Nucleus accumbens (tissue), 56 donors: ENCODE measurements at regions not wholly inside any gene's neighbourhood (a gene's known extent, or its start where the extent isn't known, plus 50 kb on each side); places are given as distances from the start of the nearest gene placed in this dataset.
"Not testable (repeated sequence)": the region's sequence is repeated elsewhere in the genome, so short reads cannot be mapped to it uniquely, and the experiment has no call there.

Source experiments
- DNase-seq, 56 donors: peaks; one replicate each; lab custom pipeline; 2025; lab: John Stamatoyannopoulos, UW

DNA sequence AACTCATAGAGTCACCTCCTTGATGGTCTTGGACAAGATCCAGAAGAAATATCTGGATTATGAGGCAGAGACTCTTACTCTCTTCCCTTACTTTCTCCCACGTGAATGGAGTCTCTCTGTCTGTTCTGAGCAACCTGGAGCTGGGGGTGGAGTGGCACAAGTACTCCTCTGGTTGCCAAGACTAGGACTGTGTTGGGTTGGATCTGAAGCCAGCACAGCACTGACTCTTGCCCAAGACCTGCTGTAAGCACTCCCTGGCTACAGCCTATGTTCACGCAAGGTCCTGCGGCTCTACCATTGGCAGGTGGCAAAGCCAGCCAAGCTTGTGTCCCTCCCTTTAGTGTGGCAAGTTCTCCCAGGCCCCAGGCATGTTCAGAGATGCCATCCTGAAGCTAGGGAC, 488.2 kb upstream of the NRG3 start:
- DNase-seq = no peak

DNA sequence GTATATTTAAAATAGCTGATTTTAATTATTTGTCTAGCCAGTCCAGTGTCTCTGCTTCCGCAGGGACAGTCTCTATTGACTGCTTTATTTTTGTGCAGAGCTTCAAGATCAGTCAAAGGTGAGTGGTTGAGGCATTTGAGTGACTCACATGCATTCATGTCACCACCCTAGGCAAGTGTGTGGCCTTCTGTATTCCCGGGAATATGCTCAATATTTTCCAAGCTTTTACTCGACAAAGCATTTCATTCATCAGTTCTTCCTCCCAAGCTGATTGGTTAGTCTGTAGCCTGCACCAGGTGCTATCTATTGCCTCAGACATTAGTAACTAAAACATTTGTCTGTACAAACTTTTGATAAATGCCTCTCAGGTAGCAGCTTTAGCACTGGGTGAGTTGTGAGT, 471.5 kb upstream of the NRG3 start:
- DNase-seq = no peak

- DNase-seq = no peak
Measured at GRCh38 chr10:81405399-81405798, 469.6 kb upstream of the NRG3 start.

GRCh38 chr10:81414038-81414437, 461.0 kb upstream of the NRG3 start:
- DNase-seq = peak in 1 of 56 donors; percentile 1

DNA sequence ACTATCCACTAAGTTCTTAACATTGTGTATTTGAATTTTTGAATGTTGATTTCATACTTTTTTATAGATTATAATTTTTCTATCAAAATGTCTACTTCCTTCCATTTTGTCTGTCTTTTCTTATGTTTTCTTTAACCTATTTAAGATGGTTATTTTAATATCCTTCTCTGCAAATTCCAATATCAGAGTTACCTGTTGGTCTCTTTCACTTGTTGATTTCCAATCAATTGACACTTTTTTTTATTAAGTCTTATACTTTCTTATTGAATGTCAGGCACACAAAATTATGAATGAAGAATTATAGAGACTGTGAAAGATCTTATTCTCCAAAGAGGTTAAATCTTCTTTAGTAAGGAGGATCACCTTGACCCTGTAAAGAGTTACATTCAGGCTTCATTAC, 448.3 kb upstream of the NRG3 start:
- DNase-seq = no peak

GRCh38 chr10:81428456-81429134, 446.4 kb upstream of the NRG3 start:
- no peak for DNase-seq

GRCh38 chr10:81439445-81439844, 435.5 kb upstream of the NRG3 start:
- DNase-seq = no peak

DNA sequence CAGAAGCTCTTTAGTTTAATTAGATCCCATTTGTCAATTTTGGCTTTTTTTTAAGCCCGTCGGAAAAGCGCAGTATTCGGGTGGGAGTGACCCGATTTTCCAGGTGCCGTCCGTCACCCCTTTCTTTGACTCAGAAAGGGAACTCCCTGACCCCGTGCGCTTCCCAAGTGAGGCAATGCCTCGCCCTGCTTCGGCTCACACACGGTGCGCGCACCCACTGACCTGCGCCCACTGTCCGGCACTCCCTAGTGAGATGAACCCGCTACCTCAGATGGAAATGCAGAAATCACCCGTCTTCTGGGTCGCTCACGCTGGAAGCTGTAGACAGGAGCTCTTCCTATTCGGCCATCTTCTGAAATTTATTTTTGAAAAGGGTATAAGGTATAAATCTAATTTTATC, 433.4 kb upstream of the NRG3 start:
- not testable (repeated sequence) for DNase-seq

DNA sequence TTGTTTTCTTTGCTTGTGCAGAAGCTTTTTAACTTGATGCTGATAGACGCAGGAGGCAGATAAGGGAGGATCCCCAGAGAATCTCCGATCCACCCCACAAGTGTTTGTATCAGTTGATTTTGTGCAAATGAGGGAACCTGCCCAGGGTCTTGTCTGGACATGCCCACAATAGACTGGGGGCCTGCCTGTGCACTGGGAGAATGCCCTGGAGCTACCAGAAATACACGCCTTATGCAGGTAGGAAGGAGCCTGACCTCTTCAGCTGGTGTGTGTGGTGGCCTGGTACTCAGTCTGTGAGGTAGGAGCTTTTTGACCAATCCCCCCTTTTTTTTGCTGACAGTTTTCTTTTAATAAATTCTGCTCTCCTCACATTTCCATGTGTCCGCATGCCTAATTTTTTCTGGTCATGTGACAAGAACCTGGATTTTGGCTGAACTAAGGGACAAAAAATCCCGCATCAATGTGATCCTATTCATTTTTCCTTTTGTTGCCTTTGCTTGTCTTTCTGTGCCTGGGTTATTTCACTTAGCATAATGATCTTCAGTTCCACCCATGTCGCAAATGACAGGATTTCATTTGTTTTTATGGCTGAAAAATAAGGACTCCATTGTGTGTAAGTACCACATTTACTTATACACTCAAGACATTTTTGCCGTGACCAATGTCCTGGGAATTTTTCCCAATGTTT, 430.6 kb upstream of the NRG3 start:
- no peak for DNase-seq

- DNase-seq = no peak
Measured at GRCh38 chr10:81450651-81451050, 424.3 kb upstream of the NRG3 start.

GRCh38 chr10:81472927-81473470, 402.0 kb upstream of the NRG3 start:
- no peak for DNase-seq

GRCh38 chr10:81473755-81474154, 401.2 kb upstream of the NRG3 start:
- no peak for DNase-seq

DNA sequence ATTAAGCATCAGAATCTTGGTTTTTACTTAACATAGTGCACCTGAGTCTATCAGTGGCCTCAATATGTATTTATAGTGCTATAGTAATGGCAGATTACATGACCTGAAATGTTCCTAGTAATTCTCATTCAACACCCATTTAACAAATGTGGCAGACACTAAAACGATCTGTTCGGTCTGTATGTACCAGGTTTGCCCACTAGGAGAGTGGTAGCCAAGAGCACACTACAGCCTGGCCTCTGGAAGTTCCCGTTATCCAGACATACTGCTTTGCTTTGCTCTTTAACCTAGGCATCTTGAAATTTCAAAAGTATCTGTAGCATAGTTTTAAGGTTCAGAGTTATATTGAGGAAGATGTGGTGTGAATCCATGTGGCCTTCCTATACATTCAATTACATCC, 395.7 kb upstream of the NRG3 start:
- DNase-seq = no peak

- DNase-seq = no peak
Measured at GRCh38 chr10:81496626-81497025, 378.4 kb upstream of the NRG3 start.

DNA sequence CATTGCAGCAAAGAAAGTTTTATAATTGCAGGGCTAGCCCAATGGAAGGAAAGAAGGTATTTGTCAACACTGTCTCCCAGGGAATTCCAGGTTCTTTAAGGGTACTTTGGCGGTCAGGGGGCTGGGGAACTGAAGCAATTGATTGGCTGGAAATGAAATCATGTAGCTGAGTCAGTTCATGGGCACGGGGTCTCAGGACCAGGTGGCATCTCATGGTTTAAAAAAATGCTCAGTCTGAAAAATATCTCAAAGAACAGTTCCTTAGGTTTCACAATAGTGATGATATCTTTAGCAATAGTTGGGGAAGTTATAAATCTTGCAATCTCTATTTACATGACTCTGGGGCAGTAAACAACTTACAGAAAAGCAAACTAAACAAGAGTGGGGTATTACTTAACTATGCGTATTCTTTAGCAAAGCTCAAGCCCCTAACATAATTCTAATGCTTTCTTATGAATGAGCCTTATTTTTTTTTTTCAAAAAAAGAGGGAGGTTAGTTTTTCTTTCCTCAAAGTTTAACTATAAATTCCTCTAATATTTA, 376.9 kb upstream of the NRG3 start:
- DNase-seq = no peak

DNA sequence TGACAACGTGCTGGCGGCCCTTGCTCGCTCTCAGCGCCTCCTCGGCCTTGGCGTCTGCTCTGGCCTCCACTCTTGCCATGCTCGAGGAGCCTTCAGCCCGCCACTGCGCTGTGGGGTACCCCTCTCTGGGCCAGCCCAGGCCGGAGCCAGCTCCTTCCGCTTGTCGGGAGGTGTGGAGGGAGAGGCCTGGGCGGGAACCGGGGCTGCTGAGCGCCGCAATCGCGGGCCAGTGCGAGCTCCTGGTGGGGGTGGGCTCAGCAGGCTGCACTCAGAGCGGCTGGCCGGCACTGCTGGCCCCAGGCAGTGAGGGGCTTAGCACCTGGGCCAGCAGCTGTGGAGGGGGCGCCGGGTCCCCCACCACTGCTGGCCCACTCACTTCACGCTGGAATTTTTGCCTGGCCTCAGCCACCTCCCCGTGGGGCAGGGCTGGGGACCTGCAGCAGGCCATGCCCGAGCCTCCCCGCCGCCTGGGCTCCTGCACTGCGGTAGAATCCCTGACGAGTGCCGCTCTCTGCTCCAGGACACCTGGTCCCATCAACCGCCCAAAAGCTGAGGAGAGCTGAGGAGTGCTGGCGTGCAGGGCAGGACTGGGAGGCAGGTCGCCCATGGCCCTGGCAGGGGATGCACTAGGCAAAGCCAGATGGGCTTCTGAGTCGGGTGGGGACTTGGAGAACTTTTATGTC, 372.2 kb upstream of the NRG3 start:
- DNase-seq = no peak

- DNase-seq = not testable (repeated sequence)
Measured at GRCh38 chr10:81505777-81506176, 369.2 kb upstream of the NRG3 start.

DNA sequence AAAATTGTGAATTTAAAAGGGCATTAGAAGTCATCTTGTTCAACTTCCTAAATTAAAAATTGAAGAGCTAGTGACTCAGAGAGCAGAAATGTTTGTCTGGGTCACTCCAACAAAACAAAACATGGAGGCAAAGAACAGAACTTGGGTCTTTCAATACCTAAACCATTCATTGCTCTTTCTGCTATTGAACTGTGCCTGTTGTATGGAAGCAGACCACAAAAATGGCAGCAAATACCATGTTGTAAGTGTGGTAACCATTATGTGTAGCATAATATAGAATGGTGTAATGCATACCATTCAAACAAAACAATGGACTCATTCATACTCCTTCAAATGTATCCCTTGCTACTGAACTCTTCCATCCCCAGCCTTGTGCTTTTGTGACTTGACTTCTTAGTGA, 360.2 kb upstream of the NRG3 start:
- DNase-seq = no peak

GRCh38 chr10:81520688-81521087, 354.3 kb upstream of the NRG3 start:
- no peak for DNase-seq

DNA sequence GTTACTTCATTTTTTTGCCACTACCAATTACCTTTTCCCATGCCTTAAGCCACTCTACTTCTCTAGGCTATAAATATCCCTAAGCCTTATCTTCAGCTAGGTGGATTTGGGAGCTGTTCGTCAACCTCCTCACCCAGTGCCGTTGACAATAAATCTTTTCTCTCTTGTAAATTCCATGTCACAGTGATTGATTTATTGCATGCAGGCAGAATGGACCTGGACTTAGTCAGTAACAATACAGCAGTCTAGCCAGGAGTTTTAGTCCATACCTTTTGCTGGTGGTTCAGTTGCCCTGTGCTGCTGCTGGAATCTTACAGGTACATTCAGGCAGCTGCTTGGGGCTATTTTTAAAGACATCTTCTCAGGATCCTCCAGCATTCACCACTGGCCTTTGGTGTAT, 350.5 kb upstream of the NRG3 start:
- no peak for DNase-seq

DNA sequence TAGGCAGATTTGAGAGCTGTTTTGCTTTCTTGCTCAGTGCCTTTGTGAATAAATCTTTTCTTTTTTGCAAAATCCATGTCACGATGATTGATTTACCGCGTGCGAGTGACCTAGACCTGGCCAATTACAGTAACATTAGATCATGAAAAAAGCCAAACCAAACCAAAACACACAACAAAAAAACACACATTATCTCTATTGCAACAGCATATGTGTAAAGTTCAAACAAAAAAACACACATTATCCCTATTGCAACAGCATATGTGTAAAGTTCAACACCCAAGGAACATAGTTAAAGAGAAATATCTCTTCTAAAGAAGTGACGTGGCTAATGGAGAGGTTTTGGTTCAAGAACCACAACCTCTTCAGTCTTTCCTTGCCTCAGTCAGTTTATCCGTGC, 342.6 kb upstream of the NRG3 start:
- no peak for DNase-seq
